SU-DHL-6 (cell line): ENCODE measurements at regions not wholly inside any gene's neighbourhood (a gene's known extent, or its start where the extent isn't known, plus 50 kb on each side); places are given as distances from the start of the nearest gene placed in this dataset.

Experiments used
- EZH2phosphoT487 ChIP-seq: fragments of 200-600 bp; sonication (generic), shearing (Covaris generic); conservative IDR thresholded peaks from 2 replicates; pipeline ENCODE4 v1.6.1; 2018; ENCODE audit warnings: mild to moderate bottlenecking, antibody characterized with exemption, low read length, moderate library complexity, mixed read lengths
- TF ChIP-seq, protein P1 (sequence below): fragments of 200-600 bp; sonication (generic); IDR thresholded peaks from one replicate; pipeline ENCODE4 v1.5.1; 2017; ENCODE audit warnings: antibody characterized with exemption, mild to moderate bottlenecking, low read length, moderate library complexity; ENCODE audit not compliant: insufficient read depth, poor library complexity, severe bottlenecking

- TF ChIP-seq, protein P1, sequence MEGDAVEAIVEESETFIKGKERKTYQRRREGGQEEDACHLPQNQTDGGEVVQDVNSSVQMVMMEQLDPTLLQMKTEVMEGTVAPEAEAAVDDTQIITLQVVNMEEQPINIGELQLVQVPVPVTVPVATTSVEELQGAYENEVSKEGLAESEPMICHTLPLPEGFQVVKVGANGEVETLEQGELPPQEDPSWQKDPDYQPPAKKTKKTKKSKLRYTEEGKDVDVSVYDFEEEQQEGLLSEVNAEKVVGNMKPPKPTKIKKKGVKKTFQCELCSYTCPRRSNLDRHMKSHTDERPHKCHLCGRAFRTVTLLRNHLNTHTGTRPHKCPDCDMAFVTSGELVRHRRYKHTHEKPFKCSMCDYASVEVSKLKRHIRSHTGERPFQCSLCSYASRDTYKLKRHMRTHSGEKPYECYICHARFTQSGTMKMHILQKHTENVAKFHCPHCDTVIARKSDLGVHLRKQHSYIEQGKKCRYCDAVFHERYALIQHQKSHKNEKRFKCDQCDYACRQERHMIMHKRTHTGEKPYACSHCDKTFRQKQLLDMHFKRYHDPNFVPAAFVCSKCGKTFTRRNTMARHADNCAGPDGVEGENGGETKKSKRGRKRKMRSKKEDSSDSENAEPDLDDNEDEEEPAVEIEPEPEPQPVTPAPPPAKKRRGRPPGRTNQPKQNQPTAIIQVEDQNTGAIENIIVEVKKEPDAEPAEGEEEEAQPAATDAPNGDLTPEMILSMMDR: no peak
- no peak for TF ChIP-seq EZH2phosphoT487
Observed at GRCh38 chr7:110007320-110008063, 1083.4 kb upstream of the LRRN3 start.
